Ureter (tissue), 1 donor: ENCODE measurements at regions not wholly inside any gene's neighbourhood (a gene's known extent, or its start where the extent isn't known, plus 50 kb on each side); places are given as distances from the start of the nearest gene placed in this dataset.

Source experiments
- DNase-seq: peaks from one replicate; pipeline ENCODE4 v3.0.0-alpha.2; 2020; ENCODE audit warnings: low spot score
- donor health status: DM: yes; HTN: yes; CAD: no.

- no peak for DNase-seq
These were observed 447.4 kb upstream of the ROBO1 start for GRCh38 chr3:80215191-80215590.

DNA sequence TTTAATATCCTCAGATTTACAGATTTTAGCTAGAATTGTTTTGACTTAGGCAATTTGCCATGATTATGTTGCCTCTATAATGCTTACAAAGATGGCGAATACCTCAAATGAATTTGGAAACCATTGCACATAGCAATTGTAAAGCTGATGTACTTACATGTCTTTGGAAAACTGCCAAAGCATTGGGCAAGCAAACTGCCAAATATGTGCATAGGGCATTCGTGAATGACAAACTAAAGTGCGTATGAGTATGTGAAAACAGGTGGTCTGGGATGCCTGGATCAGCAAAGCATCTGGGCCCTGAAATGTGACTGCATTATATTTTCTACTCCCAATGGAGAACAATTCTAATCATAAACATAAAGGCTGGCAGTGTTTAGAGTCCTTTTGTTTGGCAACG is 445.3 kb upstream of the ROBO1 start:
- no peak for DNase-seq

- DNase-seq = no peak
These were observed 425.1 kb upstream of the ROBO1 start for GRCh38 chr3:80192936-80193335.

- DNase-seq = no peak
These were observed 422.3 kb upstream of the ROBO1 start for GRCh38 chr3:80190051-80190450.

DNA sequence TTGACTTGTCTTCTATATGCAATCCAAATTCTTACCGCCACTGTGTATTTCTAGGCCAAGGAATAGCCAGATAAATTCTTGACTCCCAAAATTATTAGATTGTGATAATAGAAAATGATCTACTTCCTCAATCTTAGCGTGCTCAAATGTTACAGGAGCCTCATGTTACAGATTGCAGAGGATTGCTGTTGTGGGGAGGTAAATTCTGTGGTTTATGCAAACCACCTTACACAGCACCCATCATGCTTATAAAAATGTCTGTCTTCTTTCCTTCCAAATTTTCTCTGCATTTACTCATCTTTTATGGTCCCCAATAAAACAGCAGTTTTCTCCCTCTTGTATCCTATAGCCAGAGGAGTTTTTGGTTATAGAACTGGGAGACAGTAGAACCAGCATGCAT is 420.2 kb upstream of the ROBO1 start:
- no peak for DNase-seq

DNA sequence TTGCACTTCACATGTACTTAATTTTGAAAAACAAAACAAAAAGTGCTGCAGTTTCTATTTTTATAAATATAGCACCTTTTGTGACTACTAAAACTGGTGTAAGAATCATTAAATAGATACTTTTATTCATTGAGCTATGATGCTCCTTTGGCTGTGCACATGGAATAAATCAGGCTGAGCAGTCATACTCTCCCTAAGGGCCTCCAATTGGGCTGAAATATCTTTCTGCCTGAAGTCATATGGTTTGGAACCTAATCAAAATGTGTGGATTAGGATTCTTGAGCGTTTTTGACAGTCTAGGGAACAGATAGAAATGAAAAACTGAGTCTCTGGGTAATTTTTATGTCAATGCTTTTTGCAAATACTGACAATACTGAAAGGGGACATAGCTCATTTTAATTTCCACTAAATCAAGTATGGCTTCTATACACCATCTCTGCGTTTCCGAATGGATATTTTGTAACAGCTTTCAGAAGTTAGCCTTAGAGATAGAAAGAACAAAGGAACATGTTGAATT is 392.2 kb upstream of the ROBO1 start:
- DNase-seq = no peak

DNA sequence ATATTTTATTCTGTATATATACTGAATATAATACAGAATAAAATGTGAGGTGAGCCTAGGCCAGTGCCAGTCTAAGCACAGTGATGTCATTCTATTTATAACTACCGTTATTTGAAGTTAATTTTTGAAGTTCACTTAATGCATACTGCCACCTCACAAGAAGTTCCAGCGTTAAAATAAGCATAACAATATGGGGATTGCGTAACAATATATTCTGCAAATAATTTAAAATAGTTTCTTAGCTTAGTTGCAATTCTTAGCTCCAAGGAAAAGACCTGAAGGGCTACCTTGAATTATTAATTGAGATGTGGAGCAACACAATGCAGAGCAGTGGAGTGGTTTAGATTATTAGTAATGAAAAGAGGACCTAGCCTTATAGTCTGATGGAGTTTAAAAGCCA is 390.5 kb upstream of the ROBO1 start:
- no peak for DNase-seq

GRCh38 chr3:80157546-80157945 is 389.7 kb upstream of the ROBO1 start:
- DNase-seq = no peak

DNA sequence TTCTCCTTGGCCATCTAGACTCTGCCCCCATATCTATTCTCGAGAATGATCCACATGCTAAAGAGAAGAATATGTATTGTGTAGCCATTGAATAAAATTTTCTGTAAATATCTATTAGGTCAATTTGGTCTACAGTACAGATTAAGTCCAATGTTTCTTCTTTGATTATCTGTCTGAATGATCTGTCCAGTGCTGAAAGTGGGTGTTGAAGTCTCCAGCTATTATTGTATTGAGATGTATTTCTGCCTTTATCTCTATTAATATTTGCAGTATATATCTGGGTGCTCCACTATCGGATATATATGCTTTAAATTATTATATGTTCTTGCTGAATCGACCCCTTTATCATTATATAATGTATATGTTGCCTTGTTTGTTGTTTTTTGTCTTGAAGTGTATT is 384.9 kb upstream of the ROBO1 start:
- DNase-seq = no peak

DNA sequence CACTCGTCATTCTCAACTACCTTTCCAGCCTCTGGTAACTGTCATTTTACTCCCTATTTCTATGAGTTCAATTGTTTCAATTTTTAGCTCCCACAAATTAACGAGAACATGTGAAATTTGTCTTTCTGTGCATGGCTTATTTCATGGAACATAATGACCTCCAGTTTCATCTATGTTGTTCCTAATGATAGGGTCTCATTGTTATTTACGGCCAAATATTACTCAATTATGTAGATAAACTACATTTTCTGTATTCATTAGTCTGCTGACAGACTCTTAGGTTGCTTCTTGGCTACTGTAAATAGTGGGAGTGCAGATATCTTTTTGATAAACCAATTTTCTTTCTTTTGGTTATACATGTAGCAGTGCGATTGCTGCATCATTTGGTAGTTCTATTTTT is 374.9 kb upstream of the ROBO1 start:
- DNase-seq = no peak

DNA sequence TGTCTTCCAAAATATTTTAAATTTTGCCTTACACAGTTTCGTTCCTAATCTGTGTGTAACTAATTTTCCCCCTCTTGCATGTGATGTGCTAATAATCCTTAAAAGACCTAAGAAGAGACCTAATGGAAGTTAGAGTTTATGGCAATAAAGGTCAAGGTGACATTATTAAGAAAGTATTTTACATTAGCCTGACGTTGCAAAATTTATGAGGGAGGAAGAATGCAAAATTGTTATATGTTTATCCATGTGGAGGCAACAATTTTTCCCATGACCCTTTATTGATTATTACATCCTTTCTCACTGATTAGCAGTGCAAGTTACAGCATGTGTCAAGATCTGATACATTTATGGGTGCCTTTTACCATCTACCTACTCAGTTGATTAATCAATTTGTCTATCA is 373.8 kb upstream of the ROBO1 start:
- no peak for DNase-seq

GRCh38 chr3:80116281-80116680 is 348.5 kb upstream of the ROBO1 start:
- no peak for DNase-seq

- DNase-seq = no peak
These were observed 346.9 kb upstream of the ROBO1 start for GRCh38 chr3:80114694-80115093.

DNA sequence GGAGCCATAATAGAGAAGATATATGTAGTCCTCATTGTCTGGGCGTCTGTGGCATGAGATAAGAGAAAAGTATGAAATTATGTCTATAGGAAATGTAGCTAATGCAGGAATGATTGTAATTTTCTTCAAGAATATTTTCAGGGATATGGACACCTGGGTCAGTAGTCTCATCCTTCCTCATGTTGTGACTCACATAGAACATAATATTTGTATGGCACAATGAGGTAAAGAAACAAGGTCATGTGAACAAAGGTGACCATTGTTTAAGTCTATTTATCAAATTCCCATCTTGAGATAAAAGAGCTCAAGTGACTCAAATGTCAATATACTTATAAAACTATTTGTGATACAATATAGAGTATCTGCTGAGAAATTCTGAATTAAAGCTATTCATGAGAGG is 345.5 kb upstream of the ROBO1 start:
- DNase-seq = no peak

GRCh38 chr3:80099559-80100066 is 331.8 kb upstream of the ROBO1 start:
- no peak for DNase-seq

DNA sequence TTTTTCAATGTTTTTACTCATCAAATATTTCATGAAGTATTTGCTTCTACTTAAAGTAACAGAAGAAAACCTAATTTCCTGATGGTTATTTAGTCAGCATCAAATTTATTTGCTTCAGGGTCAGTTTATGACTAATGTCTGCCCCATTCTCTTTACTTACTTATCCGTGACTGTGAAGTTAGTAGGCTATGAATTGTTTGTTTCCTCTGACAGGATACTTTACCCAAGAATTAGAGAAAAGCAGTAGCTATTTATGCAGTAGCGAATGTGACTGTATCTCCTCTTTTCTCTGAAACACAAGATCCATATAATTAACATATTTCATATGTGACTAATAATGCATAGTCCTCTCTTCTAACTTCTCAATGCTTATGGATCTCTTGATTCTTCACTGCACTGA is 329.9 kb upstream of the ROBO1 start:
- DNase-seq = no peak

GRCh38 chr3:80096909-80097308 is 329.1 kb upstream of the ROBO1 start:
- no peak for DNase-seq

GRCh38 chr3:80094589-80094988 is 326.8 kb upstream of the ROBO1 start:
- DNase-seq = no peak

DNA sequence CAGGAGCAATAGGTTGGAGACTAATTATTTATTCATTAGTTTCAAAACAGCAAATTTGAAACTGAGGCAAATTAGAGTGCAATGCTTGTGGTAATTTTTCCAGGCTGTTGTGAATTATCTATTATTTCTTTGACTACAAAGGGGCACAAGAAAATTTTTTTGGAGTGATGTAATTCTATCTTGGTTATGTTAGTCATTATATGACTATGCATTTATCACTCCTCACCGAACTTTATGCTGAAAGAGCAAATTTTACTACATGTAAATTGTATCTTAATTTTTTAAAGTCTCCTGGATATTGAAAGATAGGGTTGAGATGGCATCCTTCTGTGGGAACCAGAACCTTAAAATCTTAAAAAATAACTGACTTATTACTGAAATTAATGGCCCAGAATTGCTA is 320.0 kb upstream of the ROBO1 start:
- DNase-seq = no peak

DNA sequence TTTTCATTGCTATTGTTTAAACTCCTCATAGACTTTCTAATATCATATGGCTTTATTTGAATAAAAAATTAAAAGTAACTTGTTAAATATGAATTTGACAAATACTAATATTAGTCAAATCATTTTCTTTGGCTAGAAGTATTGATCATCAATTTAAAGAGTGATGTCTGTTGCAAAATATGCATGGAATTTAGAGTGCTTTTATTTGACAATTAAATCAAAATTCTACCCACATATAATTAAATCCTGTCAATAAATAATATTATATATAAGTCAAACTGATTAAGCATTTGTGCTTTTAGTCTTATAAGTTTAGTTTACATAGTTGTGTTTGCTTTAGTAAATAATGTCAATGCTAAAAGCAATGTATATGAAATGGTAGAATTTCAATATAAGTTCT is 318.6 kb upstream of the ROBO1 start:
- DNase-seq = no peak

- no peak for DNase-seq
These were observed 312.1 kb upstream of the ROBO1 start for GRCh38 chr3:80079886-80080285.

- no peak for DNase-seq
These were observed 300.7 kb upstream of the ROBO1 start for GRCh38 chr3:80068459-80068858.

- no peak for DNase-seq
These were observed 295.7 kb upstream of the ROBO1 start for GRCh38 chr3:80063535-80063934.

DNA sequence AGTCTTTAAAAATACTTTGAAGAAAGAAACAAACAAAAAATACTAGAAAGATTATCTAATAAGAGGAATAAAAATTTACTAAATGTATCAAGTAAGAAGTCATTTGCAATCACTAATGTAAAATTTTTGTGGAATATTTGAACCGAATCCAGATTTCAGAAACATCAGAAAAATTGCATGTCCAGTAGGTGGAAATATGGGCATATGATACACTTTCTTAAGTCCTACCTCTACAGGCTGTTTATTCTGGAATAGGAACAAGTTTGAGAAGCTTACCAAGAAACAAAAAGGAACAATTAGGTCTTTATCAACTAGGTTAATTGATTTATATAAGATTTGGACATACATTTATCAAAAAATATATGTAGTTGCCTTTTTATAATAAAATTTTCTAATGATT is 292.9 kb upstream of the ROBO1 start:
- no peak for DNase-seq

DNA sequence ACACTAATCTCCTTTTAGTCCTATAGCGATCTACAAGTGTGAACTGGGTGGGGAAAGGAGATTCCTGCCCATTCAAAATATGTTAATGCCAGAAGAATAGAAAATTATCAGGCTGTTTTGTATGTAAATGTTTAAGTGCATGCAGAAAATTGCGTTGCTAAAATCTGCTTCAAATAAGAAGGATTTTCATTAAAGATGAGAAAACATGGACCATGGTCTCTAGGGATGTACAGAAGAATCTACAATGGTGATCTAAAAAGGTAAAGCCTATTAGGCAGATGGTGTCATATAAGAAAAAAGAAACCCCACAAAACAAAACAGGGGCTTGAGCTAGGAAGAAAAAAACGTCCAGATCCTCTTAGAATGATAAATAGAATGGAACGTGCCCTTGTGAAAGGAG is 287.5 kb upstream of the ROBO1 start:
- DNase-seq = no peak
